Cerebellar nuclear complex (tissue), 1 donor: ENCODE measurements at regions not wholly inside any gene's neighbourhood (a gene's known extent, or its start where the extent isn't known, plus 50 kb on each side); places are given as distances from the start of the nearest gene placed in this dataset.
"Not testable (repeated sequence)": the region's sequence is repeated elsewhere in the genome, so short reads cannot be mapped to it uniquely, and the experiment has no call there.

Experiments
- DNase-seq, 2 experiments: peaks; one replicate each; lab custom pipeline; 2025; lab: John Stamatoyannopoulos, UW

DNA sequence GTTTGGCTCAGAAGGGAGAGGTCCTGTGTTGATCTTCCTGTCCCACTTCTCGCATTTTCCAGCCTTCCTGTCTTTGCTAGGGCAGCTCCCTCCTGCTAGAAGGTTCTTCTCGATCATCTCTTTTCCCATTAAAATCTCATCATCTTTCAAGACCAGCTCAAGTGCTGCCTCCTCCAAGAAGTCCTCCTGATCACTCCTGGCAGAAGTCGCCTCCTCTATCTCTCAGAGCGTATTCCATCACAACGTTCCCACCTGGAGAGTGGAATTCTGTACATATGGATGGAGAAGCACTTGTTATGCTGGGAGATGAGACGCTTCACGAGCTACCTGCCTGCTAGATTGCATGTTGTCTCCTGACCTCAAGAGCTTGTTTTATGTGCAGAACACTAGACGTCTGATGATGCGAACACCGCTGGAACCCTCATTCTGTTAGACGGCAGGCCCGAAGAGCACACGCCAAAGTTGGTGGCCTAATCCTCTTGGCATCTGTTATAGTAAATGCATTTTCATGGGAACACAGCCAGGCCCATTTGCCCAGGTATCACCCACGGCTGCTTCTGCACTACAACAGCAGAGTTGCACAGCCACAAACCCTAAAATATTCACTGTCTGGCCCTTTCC, 68.0 kb upstream of the INSIG1 start:
- DNase-seq = no peak

DNA sequence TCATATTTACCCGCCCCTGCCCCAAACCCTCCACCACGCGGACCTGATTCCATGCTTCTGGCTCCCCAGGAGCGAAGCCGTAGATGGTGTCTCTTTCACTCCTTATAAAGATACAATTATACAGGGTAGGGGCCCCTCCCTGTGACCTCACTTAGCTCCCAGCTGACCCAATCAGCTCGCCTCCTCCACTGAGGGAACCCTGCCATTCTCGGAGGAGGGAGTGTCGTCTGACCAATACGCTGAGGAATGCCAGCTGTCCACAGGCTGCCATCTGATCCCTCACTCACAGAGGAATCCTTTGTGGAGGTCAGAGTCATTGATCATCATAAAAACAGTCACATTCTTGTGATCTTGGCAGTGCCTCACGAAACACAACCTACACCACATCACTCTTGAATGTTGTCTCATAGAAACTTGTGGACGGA, 67.5 kb upstream of the INSIG1 start:
- no peak for DNase-seq

DNA sequence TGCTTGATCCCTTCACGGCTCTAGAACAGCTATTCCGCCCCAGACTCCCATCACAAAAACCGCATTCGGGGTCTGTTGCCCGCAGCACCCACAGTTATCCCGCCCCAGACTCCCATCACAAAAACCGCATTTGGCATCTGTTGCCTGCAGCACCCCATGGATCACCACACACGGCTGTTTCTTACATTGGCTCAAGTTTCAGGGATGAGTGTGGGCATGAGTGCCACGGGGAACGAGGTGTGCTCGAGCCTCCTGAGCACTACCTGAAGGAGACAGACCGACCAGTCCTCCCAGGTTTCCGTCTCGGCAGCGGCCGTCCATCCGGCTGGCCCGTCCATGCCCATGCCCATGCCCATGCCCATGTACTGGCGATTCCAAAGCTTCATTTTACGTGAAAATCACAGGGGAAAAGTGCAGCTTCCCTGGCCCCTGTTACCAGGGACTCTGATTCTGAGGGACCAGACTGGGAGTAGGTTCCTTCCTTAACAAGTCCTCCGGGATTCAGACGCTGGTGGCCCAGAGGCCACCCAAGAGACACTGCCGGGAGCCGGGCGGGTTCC, 66.4 kb upstream of the INSIG1 start:
- DNase-seq = no peak

DNA sequence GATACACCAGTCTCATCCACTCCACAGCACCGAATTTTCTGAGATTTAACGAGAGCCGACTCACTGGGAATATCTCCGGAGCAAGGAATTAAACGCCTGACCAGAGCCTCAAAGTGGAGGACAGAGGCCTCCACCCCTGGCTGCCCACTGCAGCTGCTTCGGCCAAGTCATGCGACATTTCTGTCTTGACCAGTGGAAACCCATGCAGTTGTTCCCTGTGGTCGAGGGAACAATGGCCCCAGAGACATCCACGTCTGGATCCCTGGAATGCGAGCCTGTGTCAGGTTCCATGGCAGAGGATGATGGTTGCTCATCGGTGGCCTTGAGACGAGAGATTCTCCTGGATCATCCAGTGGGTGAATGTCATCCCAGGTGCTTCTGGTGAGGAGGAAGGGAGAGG, 65.7 kb upstream of the INSIG1 start:
- no peak for DNase-seq

DNA sequence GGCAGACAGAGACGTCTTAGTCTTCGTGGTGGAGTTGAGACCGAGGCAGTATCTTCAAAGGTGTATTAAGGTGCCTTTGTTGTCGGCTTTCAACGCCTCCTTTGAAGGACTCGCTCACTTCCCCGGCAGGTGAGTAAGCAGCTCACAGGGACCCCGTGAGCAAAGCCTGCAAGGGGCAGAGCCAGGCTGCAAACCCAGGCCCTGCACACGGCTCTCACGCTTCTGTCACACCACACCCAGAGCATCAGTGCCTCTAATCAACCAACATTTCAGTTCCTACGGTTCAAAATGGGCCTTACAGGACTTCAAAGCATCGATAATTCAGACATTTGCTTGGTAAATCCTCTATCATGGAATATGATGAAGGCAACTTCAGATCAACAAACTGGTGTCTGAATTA, 64.8 kb upstream of the INSIG1 start:
- DNase-seq = no peak

DNA sequence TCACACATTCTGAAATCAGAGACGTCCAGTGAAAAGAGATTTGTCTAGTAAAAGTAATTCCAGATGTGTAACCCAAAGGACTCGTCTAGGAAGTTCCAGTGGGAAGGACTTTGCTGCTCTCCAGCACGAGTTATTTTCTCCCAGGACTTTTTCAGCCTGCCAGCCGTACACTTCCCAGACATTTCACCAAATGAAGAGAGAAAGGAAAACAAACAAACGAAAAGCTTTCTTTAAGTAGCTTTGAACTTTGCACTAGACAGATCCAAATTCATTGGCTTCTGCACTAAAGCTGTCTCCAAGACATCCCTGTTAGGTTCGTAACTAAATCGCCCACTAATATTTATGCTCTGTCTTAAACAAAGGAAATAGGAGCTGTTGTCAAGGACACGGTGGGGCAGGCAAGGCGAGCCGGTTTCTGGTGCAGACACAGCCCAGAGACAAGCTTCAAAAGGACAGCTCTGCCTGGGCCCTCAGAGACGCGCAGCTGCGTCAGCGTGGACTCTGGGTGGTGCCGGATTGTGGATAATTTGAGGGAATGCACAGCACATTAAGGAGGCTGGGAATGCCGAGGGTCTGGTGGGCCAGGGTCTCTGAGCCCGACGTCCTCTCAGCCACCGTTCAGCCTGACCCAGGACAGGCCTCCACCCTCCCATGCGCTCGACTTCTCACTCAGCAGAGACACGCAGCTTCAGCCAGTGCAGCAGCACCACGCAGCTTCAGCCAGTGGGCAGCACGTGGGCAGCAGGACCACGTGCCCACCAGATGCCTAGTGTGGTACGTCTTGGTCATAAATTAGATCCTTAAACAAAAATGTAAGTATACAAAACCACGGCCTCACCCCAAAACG, 64.1 kb upstream of the INSIG1 start:
- no peak for DNase-seq

DNA sequence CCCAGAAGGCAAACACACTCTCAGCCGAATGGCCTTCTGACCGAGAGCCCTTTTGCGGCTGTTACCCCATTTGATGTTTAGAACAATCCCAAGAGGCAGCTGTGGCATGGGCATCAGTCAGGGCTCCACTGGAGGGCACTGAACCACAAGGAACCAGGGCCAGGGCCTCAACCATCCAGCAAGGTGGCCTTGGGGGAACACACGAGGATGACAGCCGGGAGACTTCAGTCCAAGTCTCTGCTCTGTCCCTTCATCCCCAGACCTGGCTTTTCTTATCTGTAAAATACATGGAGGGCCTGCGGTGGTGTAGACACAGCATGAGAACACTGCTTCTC, 63.6 kb upstream of the INSIG1 start:
- DNase-seq = no peak

DNA sequence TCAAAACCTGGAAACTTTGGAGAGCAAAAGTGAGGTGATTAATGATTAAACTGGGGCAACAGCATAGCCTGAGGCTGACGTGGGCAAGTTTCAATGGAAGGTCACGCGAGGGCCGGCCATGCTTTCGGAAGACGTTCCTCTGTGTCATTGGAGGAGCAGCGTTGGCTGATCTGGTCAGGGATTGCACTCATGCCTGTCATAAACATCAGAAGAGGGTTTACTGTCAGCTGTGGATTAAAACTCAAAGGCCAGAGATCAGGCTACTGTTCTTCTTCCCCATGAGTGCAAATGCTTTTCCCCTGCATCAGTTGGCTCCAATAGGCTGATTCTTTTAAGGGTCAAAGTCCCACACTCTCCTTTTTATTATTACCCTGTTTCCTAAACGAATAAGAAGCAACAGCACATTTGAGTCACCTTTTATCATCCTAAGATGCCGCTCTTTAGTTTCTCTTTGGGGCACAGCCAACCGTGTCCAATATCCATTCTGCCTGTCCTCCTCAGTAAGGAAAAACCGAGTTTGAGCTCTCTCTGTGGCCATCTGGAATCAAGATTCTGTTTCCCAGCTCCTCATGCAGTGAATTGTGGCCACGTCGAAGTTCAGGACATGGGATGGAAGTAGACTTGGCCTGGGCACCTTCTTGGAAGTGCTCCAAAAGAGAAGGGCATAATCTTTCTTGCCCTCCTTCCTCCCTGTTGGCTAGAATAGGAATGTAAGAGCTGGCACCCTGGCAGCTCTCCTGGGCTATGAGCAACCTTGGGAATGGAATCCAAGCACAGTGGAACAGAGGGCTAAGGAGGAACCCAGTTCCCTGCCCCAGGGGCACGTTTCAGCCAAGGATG, 62.5 kb upstream of the INSIG1 start:
- DNase-seq = no peak

DNA sequence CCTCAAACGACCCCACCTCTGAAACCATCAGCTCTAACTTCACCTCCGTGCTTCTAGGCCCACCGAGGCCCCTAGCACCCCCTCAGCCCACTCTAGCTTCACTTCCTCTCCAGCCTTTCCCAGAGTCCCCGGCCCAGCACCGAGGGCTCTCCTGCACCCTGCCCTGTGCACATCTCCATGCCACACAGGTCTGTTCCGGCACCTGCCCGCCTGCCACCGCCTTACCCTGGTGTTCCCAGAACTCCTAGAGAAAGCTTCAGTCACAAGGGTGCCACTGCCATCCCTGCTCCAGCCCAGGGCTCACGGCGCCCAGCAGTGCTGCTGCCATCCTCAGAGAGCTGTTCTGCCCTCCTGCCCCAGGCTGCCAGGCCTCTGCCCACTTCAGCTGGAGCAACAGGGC, 61.3 kb upstream of the INSIG1 start:
- no peak for DNase-seq

DNA sequence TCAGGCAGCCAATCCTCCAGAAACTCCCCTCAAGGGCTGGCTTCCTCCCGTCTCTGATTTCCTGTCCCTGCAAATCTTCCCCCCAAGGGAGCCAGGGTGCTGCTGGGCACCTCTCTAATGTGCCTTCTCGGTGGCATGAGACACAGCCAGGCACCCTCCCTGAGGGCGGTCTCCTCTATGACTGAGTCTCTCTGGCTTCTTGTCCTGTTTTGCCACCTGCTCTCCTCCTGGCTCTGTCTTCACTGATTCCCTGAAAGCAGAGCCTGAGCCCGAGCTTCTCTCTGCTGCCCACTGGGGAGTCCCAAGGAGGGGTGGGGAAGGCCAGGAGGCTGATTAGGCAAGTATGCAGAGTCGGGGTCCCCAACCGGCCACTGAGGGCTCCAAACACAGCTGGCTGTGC, 60.4 kb upstream of the INSIG1 start:
- no peak for DNase-seq

DNA sequence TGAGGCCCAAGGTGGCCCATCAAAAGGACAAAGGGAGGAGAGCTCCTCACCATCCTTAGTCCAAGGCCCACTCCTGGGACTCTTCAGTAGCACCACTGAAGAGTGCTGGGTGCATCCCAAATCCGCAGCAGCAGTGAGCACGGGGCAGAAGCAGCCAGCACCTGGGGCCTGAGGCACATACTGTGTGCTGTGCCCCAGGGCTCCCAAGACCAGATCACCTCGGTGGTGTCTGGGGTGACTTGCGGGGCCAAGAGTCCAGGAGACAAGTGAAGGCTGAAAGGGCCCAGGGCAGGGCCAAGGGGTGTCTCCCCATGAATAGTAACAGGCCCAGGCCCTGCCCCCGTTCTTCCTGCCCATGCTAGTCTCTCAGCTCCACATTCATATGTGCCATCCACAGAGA, 59.9 kb upstream of the INSIG1 start:
- DNase-seq = no peak

DNA sequence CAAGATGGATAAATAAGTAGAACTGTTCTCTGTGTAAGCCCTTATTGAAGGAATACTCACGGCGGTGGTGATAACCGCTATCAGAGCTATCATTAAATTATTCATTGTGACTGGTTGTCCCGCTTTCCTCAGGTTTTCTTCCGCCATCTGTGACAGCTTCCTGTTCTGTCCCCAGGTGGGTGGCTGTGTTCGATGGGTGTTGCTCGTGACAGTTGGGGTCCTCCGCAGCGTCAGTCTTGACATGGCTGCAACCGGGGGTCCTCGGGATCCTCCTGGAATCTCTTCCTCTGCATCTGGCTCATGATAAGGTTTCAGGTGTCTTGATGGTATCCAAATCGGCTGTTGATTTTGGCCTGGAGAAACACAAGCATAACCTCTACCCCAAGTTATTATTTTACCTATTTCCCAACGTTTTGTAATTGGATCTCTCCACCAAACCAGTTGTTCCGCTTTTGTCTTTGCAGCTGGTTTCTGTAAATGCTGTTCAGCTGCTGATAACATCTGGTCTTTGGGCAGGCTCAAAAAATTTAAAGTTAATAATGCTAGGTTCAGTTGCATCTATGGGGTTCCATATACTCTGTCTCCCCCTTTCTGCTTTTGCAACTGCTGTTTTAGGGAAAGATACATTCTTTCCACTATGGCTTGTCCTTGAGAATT, 58.1 kb upstream of the INSIG1 start:
- DNase-seq = not testable (repeated sequence)

DNA sequence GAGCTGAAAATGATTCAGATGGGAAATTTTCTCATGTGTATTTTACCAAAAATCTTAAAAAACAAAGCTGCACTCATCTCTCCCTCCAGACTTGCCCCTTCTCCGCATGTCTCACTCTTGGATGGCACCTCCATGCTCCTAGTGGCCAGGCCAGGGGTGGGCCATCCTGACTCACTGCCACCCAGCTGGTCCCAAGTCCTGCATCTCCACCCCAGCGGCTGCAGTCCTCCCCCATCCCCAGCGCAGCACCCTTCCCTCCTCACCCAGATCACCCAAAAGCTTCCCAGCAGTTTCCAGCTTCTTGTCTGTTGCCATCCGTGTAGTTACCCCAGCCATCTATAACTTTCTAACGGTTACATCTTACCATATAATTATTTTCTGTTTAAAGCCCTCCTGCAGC, 53.0 kb upstream of the INSIG1 start:
- DNase-seq = no peak

DNA sequence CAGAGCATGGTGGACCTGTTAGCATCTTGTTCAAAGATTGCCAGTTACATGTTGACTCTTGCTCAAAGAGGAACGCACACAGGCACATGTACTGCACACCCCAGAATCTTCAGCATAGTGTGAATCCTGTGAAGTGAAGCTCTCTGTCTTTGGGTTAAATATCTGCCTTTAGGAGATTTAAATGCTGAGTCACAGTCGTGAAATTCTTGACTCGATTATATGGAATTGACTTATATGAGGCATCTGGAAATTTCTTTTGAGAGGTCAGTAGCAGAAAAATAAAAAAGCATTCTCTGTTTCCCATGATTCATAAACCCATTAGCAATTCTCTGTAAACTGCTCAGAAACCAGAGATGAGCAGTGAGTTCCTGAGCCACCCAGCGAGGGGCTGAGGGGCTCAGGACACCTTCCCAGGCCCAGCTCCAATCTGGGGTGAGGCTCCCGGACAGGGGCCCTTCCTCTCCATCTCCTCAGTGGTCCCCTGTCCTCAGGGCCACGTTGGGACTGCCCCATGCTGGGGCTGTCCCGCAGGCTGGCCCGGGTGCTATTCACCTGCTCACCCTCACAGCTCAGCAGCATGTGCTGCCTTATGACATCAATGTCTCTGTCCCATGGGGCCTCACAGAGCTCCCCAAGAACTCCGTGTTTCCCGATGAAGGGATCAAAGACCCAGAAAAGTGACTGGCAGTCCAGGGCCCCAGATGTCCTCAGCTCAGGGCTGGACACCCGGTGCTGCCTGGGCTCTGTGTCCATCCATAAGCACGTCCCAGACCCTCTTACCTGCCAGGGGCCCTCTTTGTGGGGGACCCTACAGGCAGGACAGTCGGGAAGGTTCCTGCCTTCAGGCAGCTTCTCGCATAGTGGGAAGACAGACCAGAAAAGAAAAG, 50.0 kb upstream of the INSIG1 start:
- DNase-seq = no peak
